ENCODE measurements at regions not wholly inside any gene's neighbourhood (a gene's known extent, or its start where the extent isn't known, plus 50 kb on each side); places are given as distances from the start of the nearest gene placed in this dataset.

DNA sequence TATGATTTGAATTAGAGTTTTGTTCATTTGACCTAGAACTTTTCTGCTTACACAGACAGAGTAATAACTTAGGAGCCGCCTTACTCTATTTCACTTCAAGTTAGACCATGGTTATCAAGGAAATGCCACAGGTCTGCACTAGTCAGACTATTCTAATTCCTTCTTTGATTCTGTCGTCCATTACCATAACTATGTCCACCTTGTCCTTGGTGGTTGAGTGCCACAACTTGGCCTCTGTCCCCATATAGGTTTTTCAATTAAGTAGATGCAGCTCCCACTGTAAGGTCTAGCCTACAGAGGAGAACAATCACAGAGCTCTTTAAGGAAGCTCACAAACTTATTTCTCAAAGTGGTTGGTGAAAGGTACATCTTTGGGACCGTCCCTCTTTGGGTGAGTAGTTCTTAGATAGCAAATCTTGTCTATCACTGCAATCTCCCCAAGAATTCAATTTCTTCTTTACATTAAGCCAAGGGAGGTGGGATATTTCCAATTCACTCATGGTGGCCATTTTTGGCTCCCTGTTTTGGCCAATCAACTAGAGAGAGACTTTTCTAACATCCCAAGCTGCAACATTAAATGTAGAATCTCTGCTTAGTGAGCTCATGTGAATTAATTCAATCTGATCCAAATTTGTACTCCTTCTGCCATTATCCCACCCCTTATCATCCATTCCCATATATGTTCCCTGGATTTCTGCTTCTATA, 434.6 kb downstream of the ADAMTS20 start:
- no peak for DNase-seq (ENCODE audit: low spot score)

DNA sequence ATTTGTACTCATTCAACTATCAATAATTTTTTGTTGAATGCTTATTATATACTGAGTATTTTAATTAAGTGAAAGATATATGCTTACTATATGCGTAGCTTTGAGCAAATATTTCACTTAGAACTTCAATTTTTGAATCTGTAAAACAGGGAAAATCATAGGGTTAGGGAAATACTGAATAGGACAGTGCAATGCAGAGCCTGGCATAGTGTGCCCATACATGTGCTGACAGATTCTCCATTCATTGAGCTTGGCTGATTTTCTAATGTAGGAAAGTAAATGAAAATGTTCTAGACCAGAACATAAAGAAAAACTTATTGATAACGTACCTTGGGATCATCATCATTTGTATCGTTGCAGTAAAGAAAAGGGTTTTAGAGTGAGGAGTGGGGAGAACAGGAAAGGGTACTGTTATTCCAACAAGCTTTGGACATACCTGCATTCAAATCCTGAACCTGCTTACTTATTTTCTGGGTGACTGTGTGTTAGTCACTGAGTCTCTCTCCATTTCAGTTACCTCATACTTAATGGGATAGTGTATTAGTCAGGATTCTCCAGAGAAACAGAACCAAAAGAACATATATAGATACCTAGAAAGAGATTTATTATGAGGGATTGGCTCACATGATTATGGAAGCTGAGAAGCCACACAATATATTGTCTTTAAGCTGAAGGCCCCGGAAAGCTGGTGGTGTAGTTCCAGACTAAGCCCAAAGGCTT, 436.4 kb downstream of the ADAMTS20 start:
- no peak for DNase-seq (ENCODE audit: low spot score)

DNA sequence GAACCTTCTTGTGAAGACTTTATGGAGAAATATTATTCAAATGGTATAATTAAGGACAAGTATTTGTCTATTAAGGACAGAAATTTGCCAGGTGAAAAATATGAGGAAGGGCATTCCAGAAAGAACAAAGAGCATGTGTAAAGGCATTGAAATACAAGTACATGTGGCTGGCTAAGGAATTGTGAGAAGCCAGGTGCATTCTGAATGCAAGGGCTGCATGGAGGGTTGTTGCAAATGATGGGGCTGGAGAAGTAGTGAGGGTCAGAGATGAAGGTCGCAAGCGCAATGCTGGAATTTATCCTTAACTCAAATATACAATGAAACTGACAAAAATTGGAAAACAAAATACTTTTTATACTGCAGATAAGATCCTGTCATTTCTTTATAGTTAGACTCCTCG, 437.7 kb downstream of the ADAMTS20 start:
- DNase-seq (ENCODE audit: low spot score) = no peak

DNA sequence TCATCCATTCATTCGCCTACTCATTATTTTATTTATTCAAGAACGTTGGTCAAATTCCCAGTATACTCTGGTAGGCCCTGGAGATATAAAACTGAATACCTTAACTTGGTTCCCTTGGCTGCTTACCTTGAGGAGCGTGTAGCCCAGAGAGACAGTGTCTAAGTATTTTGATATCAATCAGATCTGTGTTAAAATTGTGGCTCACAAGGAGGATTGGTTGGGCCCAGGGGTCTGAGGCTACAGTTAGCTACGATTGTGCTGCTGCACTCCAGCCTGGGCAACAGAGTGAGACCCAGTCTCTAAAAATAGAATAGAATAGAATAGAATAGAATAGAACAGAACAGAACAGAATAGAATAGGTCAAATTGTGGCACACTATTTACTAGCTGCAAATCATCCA, 438.4 kb downstream of the ADAMTS20 start:
- DNase-seq (ENCODE audit: low spot score) = no peak

DNA sequence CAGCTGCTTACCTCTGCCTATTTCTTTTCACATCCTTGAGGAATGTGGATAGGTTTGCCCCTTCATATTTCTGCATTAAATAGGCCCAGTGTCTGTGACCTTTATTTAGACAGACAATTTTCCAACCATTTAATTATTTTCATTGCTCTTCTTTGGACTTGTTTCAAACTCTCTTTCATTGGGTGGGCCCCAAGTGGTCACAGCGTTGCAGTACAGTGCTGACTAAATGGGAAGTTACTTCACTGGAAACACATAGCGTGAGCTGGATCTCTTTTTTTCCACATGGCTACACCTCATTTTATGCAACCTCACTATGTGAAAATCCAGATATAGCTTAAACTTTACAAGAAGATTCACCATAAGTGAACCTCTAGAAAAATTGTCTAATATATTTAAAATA, 438.9 kb downstream of the ADAMTS20 start:
- no peak for DNase-seq (ENCODE audit: low spot score)

DNA sequence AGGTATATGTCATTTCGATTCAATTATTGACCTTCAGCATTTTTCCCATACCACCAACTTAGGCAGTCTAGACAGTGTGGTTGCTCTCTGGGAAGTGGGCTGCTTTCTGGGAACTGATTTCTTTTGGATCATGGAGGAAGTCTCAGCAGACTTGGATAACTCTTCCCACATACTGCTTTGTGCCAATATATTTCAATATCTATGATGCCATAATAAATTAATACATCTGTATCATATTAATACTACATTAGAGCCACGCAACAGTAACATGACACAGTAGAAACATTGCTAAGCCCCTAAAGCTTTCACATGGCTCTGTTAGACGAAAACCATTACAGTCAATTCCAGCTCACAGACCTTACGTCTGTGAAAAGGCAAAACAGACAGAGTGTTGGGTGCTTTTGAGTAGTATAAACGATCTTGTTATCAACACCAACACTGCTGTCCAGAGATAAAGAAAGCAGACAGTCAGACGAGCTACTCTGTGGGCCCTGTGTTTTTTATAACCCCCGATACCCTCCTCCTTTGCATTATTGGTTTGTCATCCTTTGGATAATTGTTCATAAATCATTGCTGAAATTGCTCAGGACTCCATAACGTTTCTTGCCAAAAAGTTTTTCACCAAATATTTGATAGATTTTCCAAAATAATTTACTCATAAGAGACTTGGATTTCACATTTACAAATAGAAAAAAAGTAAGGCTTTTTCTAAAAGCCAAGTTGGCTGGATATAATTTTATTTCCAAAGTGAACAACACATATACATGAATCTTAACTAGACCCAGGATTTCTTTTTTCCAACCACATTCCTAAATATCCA, 439.7 kb downstream of the ADAMTS20 start:
- DNase-seq (ENCODE audit: low spot score) = no peak

DNA sequence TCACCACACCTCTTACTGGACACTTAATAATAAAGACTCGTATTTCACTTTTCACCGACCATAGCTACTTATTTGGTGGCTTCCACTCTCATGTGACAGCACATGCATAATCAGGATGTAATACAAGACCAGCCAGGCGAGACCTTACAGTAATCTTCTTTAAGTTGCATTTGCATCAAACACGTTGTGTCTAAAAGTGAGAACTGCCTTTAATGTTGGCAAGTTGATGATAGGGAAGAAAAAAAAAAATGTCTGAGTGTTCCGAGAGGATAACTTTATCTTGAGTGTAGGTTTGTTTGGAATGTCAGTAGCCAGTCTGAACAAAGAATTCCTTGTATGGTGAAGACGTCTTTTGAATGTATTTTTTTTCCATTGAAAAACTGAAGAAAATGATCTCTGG, 440.4 kb downstream of the ADAMTS20 start:
- no peak for DNase-seq (ENCODE audit: low spot score)

DNA sequence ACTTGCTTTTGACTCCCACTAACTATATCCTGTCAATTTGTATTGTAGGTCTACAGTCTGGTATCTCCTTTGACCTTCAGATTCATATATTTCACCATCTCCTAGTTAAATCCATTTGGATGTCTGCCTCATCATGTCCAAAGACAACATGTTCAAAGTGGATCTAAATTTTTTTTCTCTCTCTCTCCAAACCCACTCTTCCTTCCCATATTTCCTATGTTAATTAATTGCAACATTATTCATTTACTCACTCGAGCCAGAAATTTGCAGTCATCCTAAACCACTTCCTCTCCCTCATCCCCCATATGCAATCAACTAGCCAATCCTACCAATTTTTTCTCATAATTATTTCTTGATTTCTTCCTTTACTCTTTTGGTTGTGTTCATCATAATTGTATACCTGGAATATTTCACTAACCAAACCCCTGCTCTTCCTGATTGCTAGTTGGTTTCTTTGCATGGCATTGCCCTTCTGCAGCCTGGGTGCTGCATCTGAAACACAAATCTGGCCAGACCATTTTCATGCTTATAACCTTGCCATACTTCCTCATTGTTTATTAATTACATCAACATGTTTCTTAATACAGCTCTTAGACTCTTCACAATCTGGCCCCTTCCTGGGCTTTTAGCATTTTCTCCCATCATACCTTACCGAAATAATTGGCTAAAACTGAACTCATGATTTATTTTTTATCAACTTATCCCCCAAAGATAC, 442.2 kb downstream of the ADAMTS20 start:
- no peak for DNase-seq (ENCODE audit: low spot score)

DNA sequence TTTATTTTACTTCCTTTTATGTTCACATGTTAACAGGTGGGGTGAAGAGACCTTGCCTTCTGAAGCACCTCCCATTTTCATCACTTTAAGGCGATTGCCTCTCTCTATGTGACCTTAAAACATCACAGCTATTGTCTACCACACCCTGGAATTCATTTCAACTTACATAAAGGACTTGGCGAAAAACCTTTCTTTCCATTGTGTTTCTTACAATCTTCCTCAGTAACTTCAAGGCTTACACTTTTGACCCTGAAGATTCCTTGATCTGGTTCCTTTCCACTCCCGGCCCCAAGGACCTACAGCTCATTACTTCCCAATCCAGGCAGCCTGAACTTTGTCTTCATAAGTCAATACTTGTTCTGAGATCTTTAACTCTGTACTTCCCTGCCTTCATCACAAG, 443.3 kb downstream of the ADAMTS20 start:
- no peak for DNase-seq (ENCODE audit: low spot score)

DNA sequence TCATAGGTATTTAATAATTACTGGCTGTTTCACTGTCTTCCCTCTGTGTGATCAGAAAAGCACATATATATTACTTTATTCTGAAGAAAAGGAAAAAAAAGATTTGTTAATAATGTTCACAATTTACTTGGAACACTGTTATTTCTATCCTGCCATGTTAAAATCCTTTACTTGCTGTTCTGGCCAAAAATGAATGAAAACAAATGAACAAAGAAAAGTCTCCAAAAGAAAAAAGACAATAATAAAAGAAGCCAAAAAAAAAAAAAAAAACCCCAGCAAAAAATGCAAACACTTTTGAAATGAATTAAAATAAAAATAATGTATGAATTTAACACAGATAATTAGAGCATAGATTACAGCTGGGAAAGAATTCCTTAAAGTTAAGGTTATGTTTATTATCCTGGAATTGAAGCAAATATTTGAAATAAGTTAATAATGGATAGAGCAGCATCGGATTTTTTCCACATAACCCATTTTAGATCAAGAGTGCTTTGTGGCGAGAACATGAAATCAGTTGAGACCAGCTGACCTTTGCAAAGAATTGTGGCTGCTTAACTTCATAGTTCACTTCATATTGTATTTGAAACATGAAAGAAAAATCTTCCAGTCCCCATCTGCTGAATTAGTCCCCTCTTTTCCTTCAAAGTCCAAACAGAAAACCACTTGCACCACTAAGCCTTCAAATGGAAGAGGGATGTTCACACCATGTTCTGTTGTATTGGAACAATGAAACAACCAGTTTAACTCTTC, 444.8 kb downstream of the ADAMTS20 start:
- no peak for DNase-seq (ENCODE audit: low spot score)

DNA sequence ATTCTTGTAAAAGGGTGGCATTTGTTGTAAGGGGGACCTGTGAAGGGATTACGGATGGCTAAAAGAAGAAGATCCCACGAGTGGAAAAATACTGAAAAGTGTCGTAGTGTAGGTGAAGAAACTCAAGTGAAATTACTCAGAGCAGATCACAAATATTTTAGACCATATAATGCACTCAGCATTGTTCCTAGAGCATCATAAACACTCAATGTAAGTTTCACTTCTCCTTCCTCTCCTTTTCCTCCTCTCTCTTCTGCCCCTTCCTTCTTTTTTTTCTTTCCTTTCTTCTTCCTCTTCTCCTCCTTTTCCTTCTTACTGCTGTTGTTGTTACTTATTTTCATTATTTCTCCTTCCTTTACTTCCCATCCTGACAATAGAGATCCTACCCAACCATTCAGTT, 445.6 kb downstream of the ADAMTS20 start:
- DNase-seq (ENCODE audit: low spot score) = no peak

DNA sequence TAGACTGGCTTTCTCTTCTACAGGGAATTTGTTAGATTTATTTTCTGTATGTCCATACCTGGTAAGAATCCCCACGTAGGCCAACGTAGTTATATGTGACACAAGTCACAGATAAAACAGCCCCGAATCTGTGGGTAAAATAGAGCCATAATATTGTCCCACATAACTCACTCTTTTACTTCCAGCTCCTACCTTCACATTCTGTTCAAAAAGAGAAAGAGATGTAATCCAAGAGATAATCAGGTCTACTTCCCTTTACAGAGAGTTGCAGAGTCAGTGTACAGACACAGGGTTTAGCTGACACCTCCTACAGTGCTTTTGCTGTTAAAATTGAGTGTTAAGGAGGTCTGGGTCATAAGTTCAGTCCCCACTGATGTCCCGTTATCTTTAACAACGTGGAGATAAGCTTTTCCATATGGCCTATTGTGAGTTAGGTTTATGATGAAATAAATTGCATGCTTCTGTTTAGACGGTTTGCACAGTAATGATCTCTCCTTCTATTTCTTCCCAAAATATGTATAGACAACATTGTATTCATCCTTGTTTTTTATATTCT, 446.5 kb downstream of the ADAMTS20 start:
- no peak for DNase-seq (ENCODE audit: low spot score)

DNA sequence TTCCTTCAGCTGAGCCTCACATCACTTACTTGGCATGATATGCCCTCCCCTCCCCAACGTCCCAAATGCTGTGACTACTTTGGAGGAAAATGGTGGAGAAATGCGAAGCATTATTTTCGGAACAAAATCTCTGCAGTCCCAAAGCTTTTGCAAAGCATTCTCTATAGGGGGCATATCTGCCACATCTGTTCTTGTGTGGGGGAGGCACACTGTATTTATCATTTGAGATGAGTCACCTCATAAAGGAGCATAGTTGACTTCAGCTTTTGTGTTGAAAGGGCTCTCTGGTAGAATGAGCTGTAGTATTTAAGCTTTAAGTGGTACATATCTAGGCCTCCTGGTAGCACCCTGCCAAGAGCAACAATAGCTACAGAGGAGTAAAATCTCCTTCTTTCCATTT, 447.5 kb downstream of the ADAMTS20 start:
- no peak for DNase-seq (ENCODE audit: low spot score)

DNA sequence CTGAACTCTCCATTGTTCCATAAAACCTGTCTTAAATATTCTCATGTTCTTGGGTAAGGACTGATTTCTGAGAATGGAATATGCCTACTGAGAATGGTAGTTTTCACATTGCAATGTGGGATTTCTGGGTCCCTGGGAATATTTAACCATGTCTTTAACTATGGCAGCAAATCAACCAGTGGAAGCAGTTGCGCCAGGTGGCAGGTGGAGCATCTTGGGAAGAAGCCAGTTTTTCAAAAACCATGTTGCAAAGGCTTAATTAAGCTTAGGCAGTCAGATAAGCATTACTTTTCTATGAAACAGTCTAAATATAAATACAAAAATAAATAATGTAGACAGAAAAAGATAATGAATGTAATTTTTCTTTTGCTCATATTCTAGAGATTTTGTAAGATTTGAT, 448.1 kb downstream of the ADAMTS20 start:
- DNase-seq (ENCODE audit: low spot score) = no peak

DNA sequence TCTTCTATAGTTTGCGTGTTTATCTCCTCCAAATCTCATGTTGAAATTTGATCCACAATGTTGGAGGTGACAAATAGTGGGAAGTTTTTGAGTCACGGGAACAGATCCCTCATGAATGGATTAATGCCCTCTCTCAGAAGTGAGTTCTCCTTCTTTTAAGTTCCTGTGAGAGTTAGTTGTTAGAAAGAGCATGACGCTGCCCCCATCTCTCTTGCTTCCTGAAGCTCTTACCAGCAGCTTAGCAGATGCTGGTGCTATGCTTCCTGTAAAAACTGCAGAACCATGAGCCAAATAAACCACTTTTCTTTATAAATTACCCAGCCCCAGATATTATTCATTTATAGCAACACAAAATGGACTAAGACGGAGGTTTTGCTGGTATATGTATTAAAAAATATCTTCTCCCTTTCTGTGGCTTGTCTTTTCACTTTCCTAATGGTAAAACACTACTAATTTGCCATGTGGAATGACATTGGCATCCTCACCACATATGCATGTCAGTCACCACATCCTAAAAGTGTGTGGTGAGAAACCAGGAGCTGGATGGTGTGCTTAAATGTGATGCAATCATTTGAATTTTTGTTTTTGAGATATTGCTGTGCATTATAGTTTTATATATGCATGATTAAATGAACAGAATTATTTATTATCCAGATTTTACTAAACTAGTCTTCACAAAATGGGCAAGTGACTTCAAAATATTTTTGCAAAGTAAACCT, 449.3 kb downstream of the ADAMTS20 start:
- no peak for DNase-seq (ENCODE audit: low spot score)

DNA sequence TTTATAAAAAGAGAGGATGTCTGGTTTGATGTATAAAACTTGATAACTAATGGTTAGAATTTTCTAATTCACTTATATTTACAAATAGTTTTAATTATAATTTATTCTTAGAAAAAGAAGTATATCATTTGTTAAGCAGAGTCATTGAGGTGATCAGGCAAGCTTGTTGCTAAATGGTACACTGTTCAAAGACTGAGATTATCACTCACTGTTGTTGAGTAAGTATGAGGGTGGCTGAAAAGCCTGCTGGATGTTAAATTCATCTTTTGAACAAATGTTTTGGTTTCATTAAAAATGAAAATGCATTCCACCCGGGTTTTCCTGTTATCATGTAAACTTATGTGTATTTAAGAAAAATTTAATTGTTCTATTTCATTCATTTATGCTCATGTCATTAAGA, 451.8 kb downstream of the ADAMTS20 start:
- no peak for DNase-seq (ENCODE audit: low spot score)

DNA sequence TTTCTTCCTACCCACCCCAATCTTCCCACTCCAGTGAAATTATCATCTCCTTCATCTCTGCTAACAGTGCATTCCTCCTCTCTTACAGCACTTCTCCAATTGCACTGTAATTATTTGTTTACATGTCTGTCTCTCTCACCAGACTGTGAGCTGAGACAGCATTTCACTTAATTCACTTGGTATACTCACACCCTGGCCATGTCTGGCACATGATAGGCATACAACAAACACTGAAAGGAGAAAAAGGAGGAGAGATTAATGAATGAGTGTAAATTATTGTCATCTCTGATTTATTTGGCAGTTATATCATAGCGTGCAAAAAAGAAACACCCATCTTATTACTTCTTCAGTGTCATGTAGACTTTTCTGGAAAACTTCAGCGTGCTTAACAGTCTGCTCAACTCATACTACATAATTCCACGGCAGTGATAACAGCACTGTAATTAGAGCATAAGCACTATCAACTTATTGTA, 452.3 kb downstream of the ADAMTS20 start:
- no peak for DNase-seq (ENCODE audit: low spot score)

DNA sequence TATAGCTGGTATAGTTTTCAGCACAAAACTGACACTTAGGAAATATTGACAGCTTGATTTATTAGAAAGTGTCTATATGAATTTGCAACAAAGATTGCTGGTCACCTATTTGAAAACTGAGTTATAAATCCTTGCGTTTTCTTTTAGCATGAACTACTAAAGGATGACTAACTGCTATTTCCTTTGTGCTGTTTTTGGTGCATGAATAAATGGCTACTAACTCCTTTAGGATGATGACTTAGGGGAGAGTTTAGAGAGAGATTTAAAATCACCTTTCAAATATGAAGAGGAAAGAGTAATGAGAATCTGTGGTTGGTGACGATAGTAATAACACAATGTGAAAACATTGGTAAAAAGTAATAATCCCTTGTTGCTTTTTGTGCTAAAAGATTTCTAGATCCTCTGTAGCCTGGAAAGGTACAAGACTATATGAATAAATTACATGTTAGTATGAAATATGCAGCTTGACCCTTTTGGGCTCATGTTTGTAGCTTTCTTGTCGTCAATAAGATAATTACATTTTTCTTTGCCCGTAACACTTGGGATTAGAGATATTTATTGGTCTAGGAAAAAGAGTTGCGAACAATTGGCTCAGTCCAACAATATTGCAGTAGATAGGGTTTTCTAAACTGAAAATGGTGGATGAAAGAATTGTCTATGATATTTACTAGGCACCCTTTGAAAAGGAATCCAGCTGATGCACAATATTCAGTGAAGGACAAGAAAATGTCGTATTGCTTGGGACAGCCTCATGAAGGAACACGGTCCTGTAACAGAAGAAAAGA, 453.0 kb downstream of the ADAMTS20 start:
- DNase-seq (ENCODE audit: low spot score) = no peak

DNA sequence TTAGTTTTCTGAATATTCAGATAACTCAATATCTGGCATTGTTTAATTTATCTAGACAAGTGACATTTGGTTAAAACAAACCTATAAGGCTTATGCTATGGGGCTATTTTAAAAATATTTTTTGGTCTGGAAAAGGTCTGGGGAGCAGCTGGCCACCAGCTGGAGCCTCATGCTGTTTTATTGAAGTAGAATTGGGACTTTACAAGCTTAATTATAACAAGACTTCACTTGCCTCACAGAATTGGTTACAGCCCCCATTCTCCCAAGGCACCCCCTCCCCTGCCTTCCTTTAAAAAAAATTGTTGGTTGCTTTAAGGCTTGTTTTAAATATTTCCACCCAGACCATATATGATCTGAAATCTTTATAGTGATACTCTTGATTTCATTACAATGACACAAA, 453.9 kb downstream of the ADAMTS20 start:
- no peak for DNase-seq (ENCODE audit: low spot score)
